Activated naive CD4-positive, alpha-beta T cell treated with anti-CD3 and anti-CD28 coated beads for 36 hours (primary cell): ENCODE measurements at regions not wholly inside any gene's neighbourhood (a gene's known extent, or its start where the extent isn't known, plus 50 kb on each side); places are given as distances from the start of the nearest gene placed in this dataset.

Experiments used
- CTCF ChIA-PET: fragments of 350-600 bp; sonication (Branson Sonifier 250); formaldehyde crosslinking; loops from one replicate; lab custom pipeline; 2021; ENCODE audit warnings: antibody characterized with exemption; lab: Charles Lee
- DNase-seq: peaks from one replicate; pipeline ENCODE4 v3.0.0-alpha.2; 2020
- H3K27ac Mint-ChIP-seq: one replicate; pipeline ENCODE4 v1.8.0; 2021; ENCODE audit warnings: mild to moderate bottlenecking, mixed read lengths
- H3K27me3 Mint-ChIP-seq: one replicate; pipeline ENCODE4 v1.8.0; 2021; ENCODE audit warnings: low read depth, mixed read lengths
- H3K36me3 Mint-ChIP-seq: one replicate; pipeline ENCODE4 v1.8.0; 2021; ENCODE audit warnings: low read depth, mixed read lengths
- H3K4me1 Mint-ChIP-seq: one replicate; pipeline ENCODE4 v1.8.0; 2021; ENCODE audit warnings: low read depth, mixed read lengths
- H3K4me3 Mint-ChIP-seq: one replicate; pipeline ENCODE4 v1.8.0; 2021; ENCODE audit warnings: mild to moderate bottlenecking, moderate library complexity, mixed read lengths
- H3K9me3 Mint-ChIP-seq: one replicate; pipeline ENCODE4 v1.8.0; 2021; ENCODE audit warnings: mixed read lengths
- intact Hi-C: fragments of 100-400 bp; cut with micrococcal nuclease; formaldehyde crosslinking; loops from one replicate; pipeline ENCODE4 v1.15.1; 2023

DNA sequence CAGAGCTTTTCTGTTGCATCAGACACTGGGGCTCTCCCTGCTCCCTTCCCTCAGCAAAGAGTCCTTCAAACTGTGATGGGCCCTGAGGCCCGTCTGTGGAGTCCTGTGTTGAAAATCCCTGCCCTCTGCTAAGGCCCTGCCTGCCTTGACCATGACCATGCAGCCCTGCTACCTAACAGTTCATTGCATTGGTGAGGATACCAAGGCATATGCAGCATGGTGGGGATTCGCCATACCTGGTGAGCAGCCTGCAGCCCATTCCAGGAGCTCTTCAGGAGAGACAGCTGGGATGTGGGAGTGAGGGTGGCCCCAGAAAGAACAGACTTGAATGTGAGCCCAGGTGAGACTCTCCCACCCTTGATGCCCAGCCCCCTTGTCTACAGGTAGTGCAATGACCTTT is 70.6 kb upstream of the GSX1 start:
- CTCF ChIA-PET: interaction anchor here (1.2 kb wide), 1 partner anchor 9 kb away, joined by 4 read pairs; no protein-coding TSS in a partner anchor
- Mint-ChIP-seq H3K27ac (no peak overlapping the region), H3K36me3 (no peaks in the 10 kb centered on the region), H3K9me3 (no peaks in the 10 kb centered on the region), H3K4me1 (no peaks in the 10 kb centered on the region), H3K4me3 (no peak overlapping the region), H3K27me3 (peaks cover 5% of the 10 kb centered on the region)
- intact Hi-C loops: no loop called here
- no peak for DNase-seq

DNA sequence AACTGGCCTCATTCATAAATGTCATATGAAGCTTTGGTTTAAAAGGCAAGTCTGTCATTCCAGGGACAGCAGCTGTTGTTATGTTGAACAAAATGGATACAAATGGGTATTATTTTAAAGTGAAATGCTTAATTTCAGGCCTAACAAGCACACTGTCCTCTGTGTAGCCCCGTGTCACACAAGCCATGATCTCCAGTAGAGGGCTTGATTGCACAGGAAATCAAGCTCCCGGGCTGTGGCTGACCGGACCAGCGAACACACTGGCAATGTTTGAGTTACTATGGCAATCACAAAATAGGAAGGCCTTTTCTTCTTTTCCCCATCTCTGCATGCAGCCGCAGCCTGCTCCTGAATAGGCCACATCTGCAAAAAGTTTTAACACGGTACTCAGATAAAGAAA is 64.0 kb upstream of the GSX1 start:
- no peaks in the 10 kb centered on the region for H3K9me3 Mint-ChIP-seq
- H3K27ac Mint-ChIP-seq: no peak overlapping the region
- CTCF ChIA-PET: interaction anchor here (0.9 kb wide), 1 partner anchor 201 kb away, joined by 3 read pairs; no protein-coding TSS in a partner anchor
- no peak for DNase-seq
- H3K4me1 Mint-ChIP-seq: peaks cover 11% of the 10 kb centered on the region
- no peak overlapping the region for H3K4me3 Mint-ChIP-seq
- peaks cover 2% of the 10 kb centered on the region for H3K27me3 Mint-ChIP-seq
- no peaks in the 10 kb centered on the region for H3K36me3 Mint-ChIP-seq
- intact Hi-C loops: no loop called here

DNA sequence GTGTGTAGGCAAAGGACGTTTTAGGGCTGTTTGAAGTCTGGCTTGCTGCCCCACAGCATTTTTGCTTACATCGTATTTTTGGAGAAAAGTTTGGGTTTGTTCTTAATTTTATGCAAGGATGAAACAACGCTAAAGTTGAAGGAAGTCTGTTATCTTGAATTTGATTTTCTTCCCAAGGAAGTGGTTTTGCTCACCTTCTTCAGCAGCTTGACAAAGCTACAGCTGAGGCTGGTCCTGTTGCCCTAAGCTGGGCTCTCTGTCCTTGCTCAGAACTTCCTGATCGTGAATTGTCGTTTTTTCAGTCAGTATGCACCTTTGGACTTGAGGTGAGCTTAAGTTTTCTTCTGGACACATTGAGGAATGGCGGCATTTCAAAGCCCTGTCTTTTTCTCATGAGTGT is 62.1 kb upstream of the GSX1 start:
- Mint-ChIP-seq H3K27me3 (peaks cover 5% of the 10 kb centered on the region), H3K36me3 (peaks cover 2% of the 10 kb centered on the region), H3K27ac (no peak overlapping the region), H3K4me3 (no peak overlapping the region), H3K4me1 (peaks cover 11% of the 10 kb centered on the region), H3K9me3 (no peaks in the 10 kb centered on the region)
- intact Hi-C loops: no loop called here
- CTCF ChIA-PET: interaction anchor here (0.6 to 1.0 kb wide), 2 partner anchors 97 to 801 kb away, joined by 4 read pairs; no protein-coding TSS in a partner anchor
- no peak for DNase-seq
